ENCODE measurements at regions not wholly inside any gene's neighbourhood (a gene's known extent, or its start where the extent isn't known, plus 50 kb on each side); places are given as distances from the start of the nearest gene placed in this dataset.
"Not testable (repeated sequence)": the region's sequence is repeated elsewhere in the genome, so short reads cannot be mapped to it uniquely, and the experiment has no call there.

DNA sequence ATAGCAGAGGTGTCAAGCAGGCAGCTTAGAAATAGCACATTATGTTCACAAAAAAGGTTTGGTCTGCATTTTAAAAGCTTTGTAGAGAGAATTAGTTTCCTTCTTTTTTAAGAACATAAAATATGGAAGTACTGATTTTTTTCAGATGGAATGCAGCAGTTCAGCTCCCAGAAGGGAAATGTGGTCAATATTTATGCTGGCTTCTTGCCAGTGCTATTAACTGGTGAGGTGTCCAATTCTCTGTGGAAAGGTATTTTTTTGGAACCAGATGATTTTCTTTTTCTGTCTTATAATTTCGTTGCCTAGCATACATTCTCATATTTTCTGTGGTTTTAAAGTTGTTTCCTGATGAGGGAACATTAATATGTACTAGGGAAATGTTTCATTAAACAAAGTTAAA, 211.4 kb upstream of the ZNF385D start:
- H3K4me1 Mint-ChIP-seq, result no peaks in the 10 kb centered on the region
- H3K36me3 Mint-ChIP-seq, result no peaks in the 10 kb centered on the region
- no peak for DNase-seq
- no peak overlapping the region for H3K27ac Mint-ChIP-seq
- H3K4me3 Mint-ChIP-seq, result no peak overlapping the region
- peaks cover 16 to 48% (median 25%) of the 10 kb centered on the region in 6 donors for H3K9me3 Mint-ChIP-seq
- peaks cover 0 to 2% (median 2%) of the 10 kb centered on the region in 3 donors for H3K27me3 Mint-ChIP-seq (ENCODE audit: low read depth in 3 of 3)

DNA sequence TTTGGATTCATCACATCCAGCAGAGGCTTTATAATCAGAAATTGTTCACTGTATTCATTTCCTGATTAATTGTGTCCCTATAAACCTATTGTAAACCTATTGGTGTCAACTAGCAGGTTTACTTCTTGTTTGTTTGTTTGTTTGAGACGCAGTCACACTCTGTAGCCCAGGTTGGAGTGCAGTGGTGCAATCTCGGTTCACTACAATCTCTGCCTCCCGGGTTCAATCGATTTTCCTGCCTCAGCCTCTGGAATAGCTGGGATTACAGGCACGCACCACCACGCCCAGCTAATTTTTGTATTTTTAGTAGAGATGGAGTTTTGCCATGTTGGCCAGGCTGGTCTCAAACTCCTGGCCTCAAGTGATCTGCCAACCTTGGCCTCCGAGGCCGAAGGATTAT, 215.4 kb upstream of the ZNF385D start:
- not testable (repeated sequence) for DNase-seq; H3K36me3 Mint-ChIP-seq; H3K4me3 Mint-ChIP-seq; H3K27ac Mint-ChIP-seq; H3K27me3 Mint-ChIP-seq (ENCODE audit: low read depth in 3 of 3); H3K4me1 Mint-ChIP-seq
- peaks cover 9 to 47% (median 28%) of the 10 kb centered on the region in 6 donors for H3K9me3 Mint-ChIP-seq

DNA sequence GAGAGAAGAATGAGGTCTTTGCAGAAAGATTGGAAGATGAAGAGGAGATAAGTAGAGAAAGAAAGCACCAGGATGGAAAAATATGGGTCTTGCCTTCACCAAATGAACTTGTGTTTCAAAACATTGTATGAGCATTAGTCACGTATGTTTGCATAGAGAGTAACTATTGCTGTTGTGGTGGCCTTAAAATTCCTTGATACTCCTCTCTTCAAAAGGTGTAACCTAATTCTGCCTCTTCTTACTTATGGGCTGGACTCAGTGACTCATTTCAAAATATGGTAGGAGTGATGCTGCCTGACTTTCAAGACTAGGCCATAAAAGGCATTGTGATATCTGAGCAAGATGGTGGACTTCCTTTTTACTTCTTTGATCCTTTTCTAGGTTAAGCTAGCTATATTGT, 228.7 kb upstream of the ZNF385D start:
- peaks cover 2 to 30% (median 15%) of the 10 kb centered on the region in 6 donors for H3K9me3 Mint-ChIP-seq
- H3K27ac Mint-ChIP-seq, result no peak overlapping the region
- H3K4me3 Mint-ChIP-seq, result no peak overlapping the region
- no peaks in the 10 kb centered on the region for H3K27me3 Mint-ChIP-seq (ENCODE audit: low read depth in 3 of 3)
- H3K4me1 Mint-ChIP-seq, result no peaks in the 10 kb centered on the region
- no peak for DNase-seq
- no peaks in the 10 kb centered on the region for H3K36me3 Mint-ChIP-seq

DNA sequence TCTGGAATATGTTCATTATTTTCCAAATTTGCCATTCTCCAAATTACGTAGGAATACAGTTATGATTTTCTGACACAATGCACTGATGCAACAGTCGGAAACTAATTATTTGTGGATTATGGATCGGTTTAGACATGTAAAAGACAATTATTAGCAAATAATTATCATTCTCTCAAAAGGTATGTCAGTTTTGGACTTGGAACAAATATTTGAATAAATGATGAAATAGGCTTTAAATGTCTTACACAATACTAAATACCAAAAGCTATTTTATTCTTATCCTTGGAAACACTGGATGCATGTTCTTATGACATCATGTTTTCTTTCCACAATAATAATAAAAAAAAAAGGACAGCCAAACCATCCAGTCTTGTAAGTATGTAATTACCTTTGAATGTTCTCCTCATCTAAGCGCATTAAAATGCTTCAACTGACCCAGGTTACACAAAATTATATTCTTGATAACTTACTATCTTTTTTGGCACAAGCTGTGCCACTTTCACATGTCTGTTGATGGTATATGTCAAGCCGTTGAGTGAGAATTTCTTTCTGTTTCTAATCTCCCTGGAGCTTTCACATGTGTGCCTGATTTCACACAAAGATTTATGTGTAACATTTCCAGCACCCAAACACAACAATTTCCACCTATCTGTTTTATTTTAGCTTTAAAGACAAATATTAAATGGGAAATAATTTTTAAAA, 238.5 kb upstream of the ZNF385D start:
- no peaks in the 10 kb centered on the region for H3K27me3 Mint-ChIP-seq (ENCODE audit: low read depth in 3 of 3)
- H3K36me3 Mint-ChIP-seq, result no peaks in the 10 kb centered on the region
- H3K4me3 Mint-ChIP-seq, result no peak overlapping the region
- DNase-seq, result no peak
- no peaks in the 10 kb centered on the region for H3K4me1 Mint-ChIP-seq
- H3K27ac Mint-ChIP-seq, result no peak overlapping the region
- H3K9me3 Mint-ChIP-seq, result peaks cover 5 to 30% (median 12%) of the 10 kb centered on the region in 6 donors

DNA sequence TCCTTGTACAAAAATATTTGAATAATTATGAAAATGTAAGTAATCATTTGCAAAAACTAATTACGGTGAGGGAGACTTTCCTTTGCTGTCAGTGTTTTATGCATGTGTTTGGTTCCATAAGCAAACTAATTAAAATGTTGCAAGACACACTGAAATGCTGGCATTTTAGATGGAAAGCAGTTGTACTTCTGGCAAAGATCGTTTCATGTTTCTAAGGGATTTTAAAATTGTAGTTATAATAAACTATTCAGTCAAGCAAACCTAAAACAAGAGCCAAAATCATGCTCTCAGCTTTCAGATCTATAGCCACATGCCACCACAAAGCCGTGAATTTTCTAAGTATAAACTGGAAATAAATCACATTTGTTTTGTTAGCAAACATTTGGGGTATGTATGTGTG, 240.1 kb upstream of the ZNF385D start:
- no peak for DNase-seq
- H3K27ac Mint-ChIP-seq, result no peak overlapping the region
- no peaks in the 10 kb centered on the region for H3K36me3 Mint-ChIP-seq
- H3K4me1 Mint-ChIP-seq, result no peaks in the 10 kb centered on the region
- H3K4me3 Mint-ChIP-seq, result no peak overlapping the region
- no peaks in the 10 kb centered on the region for H3K27me3 Mint-ChIP-seq (ENCODE audit: low read depth in 3 of 3)
- H3K9me3 Mint-ChIP-seq, result peaks cover 6 to 34% (median 16%) of the 10 kb centered on the region in 6 donors

DNA sequence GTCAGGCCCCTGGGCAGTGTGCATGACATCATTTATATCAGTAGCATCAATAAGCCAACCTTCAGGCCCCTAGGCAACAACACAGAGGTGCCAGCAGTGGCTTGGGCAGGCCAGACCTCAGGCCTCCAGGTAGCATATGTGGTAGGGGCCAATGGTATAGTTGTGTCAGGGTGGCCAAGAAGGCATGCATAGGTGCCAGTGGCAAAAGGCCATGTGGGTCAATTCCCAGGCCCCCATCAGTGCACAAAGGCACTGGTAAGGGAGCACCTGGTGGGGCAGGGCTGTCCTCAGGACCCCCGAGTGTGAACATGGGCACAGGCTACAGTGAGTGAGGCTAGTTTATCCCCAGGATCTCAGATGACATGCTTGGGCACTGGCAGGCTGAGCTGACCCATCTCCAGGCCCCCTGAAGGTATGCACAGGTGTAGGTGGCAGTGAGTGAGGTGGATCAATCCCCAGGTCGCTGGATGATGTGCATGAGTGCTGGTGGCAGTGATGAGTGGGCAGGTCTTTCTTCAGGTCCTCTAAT, 244.1 kb upstream of the ZNF385D start:
- DNase-seq, result no peak
- Mint-ChIP-seq H3K4me1 (no peaks in the 10 kb centered on the region), H3K27me3 (ENCODE audit: low read depth in 3 of 3) (no peaks in the 10 kb centered on the region), H3K9me3 (peaks cover 9 to 43% (median 16%) of the 10 kb centered on the region in 6 donors), H3K4me3 (no peak overlapping the region), H3K27ac (no peak overlapping the region), H3K36me3 (no peaks in the 10 kb centered on the region)

DNA sequence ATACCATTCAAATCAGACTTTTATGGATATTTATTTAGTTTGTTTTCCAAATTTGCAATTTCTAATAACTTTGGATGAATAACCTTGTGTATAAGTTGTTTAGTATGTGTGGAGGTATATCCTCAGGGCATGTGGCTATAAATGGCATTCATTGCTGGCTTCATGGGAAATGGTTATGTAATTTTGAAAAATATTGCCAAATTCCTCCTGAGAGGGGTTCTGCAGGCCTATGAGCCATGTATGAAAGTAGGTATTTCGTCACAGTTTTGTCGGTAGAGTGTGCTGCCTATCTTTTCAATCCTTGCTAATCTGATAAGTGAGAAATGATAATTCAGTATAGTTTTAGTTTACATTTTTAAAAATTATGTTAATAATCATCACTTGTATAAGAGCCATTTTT, 256.4 kb upstream of the ZNF385D start:
- H3K36me3 Mint-ChIP-seq, result no peaks in the 10 kb centered on the region
- no peak overlapping the region for H3K4me3 Mint-ChIP-seq
- no peak overlapping the region for H3K27ac Mint-ChIP-seq
- DNase-seq, result no peak
- H3K9me3 Mint-ChIP-seq, result peaks cover 7 to 54% (median 28%) of the 10 kb centered on the region in 6 donors
- no peaks in the 10 kb centered on the region for H3K4me1 Mint-ChIP-seq
- H3K27me3 Mint-ChIP-seq (ENCODE audit: low read depth in 3 of 3), result no peaks in the 10 kb centered on the region

DNA sequence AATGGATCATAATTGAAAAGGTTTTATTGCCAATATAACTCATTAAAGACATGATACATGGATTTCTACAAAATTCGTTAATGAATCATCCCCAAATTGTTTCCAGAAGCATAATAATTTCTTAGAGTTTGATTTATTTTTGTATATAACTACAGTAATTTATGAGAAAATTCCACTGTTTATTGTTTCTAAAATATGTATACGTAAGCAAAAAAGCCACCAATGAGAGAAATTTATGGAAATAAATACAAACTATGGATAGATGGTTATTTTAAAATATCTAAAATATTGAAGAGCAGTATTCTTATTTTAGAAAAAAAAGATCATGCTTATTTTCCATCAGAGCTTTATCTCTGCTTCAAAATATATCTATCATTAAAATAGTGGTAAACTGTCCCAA, 260.0 kb upstream of the ZNF385D start:
- no peak overlapping the region for H3K27ac Mint-ChIP-seq
- H3K4me1 Mint-ChIP-seq, result no peaks in the 10 kb centered on the region
- H3K36me3 Mint-ChIP-seq, result no peaks in the 10 kb centered on the region
- no peaks in the 10 kb centered on the region for H3K27me3 Mint-ChIP-seq (ENCODE audit: low read depth in 3 of 3)
- no peak overlapping the region for H3K4me3 Mint-ChIP-seq
- H3K9me3 Mint-ChIP-seq, result peaks cover 3 to 33% (median 25%) of the 10 kb centered on the region in 6 donors
- DNase-seq, result no peak

DNA sequence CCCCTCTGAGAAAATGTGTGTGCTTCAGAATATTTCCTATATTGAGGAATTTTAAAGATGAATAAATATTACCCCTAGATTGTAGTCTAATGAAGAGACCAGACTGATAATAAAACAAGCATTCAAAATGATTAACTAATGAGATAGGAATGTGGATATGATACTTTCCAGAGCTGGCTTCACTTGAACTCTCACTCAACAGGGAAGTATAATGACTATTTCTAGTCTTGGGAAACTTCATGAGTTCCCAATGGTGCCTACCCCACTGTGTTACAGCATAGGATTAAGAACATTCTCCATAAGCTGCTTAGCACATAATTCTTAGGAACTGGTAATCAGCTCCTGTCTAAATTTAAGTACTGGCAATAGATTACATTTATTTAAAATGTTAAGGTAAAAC, 261.5 kb upstream of the ZNF385D start:
- H3K27ac Mint-ChIP-seq, result no peak overlapping the region
- H3K4me3 Mint-ChIP-seq, result no peak overlapping the region
- H3K36me3 Mint-ChIP-seq, result no peaks in the 10 kb centered on the region
- no peaks in the 10 kb centered on the region for H3K4me1 Mint-ChIP-seq
- no peaks in the 10 kb centered on the region for H3K27me3 Mint-ChIP-seq (ENCODE audit: low read depth in 3 of 3)
- DNase-seq, result no peak
- peaks cover 3 to 28% (median 18%) of the 10 kb centered on the region in 6 donors for H3K9me3 Mint-ChIP-seq

DNA sequence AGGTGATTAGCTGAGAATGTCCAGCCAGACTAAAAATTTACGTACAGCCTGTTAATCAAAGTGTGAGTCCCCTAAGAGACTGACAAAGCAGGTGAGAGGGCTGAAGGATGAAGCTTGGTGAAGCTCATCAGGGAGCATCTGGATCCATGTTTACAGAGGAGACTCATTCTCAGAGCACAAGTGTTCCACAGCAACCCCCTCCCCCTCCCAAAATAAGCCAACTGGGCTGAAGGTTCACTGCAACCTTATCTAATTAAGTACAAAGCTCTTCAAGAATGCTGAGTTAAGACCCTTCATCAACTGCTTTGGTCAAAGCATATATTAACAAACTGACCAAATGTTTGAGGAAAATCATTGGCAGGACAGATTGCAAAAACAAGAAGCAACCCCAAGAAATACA, 262.6 kb upstream of the ZNF385D start:
- no peak overlapping the region for H3K27ac Mint-ChIP-seq

DNA sequence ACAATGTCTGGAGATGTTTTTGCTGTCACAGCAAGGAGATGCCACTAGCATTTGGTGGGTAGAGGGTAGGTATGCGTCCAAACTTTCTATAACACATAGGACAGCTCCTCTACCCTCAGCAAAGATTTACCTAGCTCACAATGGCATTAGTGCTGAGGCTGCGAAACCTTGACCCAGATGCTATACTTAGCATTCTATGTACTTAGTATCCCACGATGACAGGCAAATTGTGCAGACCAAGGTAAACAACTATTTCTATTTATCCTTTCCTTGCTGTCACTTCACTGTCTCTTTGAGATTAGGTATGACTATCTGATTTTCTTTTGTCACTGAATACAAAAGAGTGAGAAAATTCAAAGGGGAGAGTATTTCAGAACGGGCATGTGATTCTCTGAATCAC, 265.2 kb upstream of the ZNF385D start:
- H3K27me3 Mint-ChIP-seq (ENCODE audit: low read depth in 3 of 3), result no peaks in the 10 kb centered on the region
- DNase-seq, result no peak
- no peaks in the 10 kb centered on the region for H3K4me1 Mint-ChIP-seq
- peaks cover 0 to 36% (median 9%) of the 10 kb centered on the region in 6 donors for H3K9me3 Mint-ChIP-seq
- H3K27ac Mint-ChIP-seq, result no peak overlapping the region
- no peaks in the 10 kb centered on the region for H3K36me3 Mint-ChIP-seq
- H3K4me3 Mint-ChIP-seq, result no peak overlapping the region

More for the DNA sequence above, 262.6 kb upstream of the ZNF385D start:
- Mint-ChIP-seq H3K9me3 (peaks cover 3 to 25% (median 14%) of the 10 kb centered on the region in 6 donors), H3K4me3 (no peak overlapping the region), H3K4me1 (no peaks in the 10 kb centered on the region), H3K27me3 (ENCODE audit: low read depth in 3 of 3) (no peaks in the 10 kb centered on the region), H3K36me3 (no peaks in the 10 kb centered on the region)
- no peak for DNase-seq

DNA sequence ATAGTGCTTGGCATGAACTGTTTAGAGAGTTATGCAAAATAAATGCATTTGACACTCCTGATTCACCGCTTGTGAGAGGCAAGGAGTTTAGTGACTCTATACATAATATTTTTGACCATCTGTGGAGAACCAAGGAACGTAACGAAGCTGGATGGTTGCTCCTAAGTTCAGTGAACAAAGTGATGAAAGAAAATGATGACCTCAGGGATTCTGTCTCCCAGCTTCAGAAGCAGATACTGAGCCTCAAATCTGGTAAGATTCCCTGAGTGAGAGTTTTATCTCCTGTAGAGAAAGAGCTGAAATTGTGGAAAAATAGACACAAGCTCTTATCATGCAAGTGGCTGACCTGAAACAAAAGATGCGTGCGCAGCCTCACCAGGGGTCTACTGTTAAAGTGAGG, 273.6 kb upstream of the ZNF385D start:
- H3K27me3 Mint-ChIP-seq (ENCODE audit: low read depth in 3 of 3); H3K36me3 Mint-ChIP-seq; H3K4me1 Mint-ChIP-seq; DNase-seq; H3K4me3 Mint-ChIP-seq; H3K27ac Mint-ChIP-seq: not testable (repeated sequence)
- H3K9me3 Mint-ChIP-seq, result peaks cover 3 to 61% (median 19%) of the 10 kb centered on the region in 6 donors

DNA sequence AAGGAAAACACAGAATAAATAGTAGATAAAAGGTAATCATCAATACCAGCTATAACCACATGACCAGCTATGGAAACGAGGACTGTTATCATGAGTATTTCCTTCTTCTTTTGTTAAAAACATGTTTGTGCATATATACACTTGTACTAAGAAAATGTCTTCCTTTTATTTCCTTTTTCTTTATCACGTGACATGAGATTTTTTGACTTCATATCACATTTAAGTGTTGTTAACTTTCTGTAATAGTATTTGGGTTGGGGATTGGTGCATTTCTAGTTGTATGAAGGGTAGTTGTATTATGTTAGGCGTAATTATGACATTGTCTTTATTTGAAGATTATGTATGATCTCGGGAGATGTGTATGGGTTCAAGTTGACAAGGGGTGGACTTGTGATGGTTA, 278.5 kb upstream of the ZNF385D start:
- H3K4me3 Mint-ChIP-seq, result no peak overlapping the region
- no peaks in the 10 kb centered on the region for H3K4me1 Mint-ChIP-seq
- H3K27me3 Mint-ChIP-seq (ENCODE audit: low read depth in 3 of 3), result peaks cover 0 to 5% (median 1%) of the 10 kb centered on the region in 3 donors
- no peak for DNase-seq
- H3K9me3 Mint-ChIP-seq, result peaks cover 16 to 63% (median 23%) of the 10 kb centered on the region in 6 donors
- H3K27ac Mint-ChIP-seq, result no peak overlapping the region
- no peaks in the 10 kb centered on the region for H3K36me3 Mint-ChIP-seq

DNA sequence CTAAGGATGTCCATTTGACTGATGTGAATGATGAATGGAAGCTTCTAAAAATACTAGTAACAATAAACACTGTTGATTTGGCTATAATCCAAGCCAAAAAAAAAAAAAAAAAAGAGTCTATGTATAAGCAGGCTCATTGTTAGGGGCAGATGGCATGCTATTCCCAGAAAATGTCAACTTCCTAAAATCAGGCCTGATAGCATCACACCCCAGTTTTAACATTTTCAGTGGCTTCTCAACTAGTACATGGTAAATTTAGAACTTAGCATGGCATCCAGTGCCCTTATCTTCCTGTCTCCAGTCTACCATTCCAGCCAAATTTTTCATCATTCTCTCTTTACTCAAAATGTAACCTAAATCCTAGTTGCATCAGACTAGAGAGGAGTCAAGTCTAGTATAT, 288.2 kb upstream of the ZNF385D start:
- Mint-ChIP-seq H3K36me3 (peaks cover 0 to 4% (median 0%) of the 10 kb centered on the region in 3 donors), H3K27me3 (ENCODE audit: low read depth in 3 of 3) (peaks cover 0 to 1% (median 0%) of the 10 kb centered on the region in 3 donors), H3K4me1 (no peaks in the 10 kb centered on the region), H3K4me3 (no peak overlapping the region), H3K27ac (no peak overlapping the region), H3K9me3 (peaks cover 0 to 37% (median 22%) of the 10 kb centered on the region in 6 donors)
- DNase-seq, result no peak

DNA sequence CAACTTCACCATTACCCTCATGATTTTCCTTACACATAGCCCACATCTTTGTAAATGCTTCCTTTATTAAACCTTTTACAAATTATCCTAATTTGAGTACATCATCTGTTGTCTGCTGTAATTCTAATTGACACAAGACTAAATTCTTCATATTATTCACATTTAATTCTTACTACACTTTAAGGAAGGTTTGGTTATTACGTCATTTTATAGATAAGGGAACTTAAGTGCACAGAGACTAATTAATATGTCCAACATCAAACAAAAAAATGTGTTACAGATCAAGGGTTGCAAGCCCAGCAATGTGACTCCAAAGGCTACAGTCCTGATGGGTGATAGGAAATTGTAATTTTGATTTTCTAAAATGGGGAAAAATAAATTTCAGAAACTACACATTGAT, 289.1 kb upstream of the ZNF385D start:
- Mint-ChIP-seq H3K4me3 (no peak overlapping the region), H3K27me3 (ENCODE audit: low read depth in 3 of 3) (peaks cover 0 to 1% (median 0%) of the 10 kb centered on the region in 3 donors), H3K4me1 (no peaks in the 10 kb centered on the region), H3K9me3 (peaks cover 3 to 44% (median 28%) of the 10 kb centered on the region in 6 donors), H3K36me3 (peaks cover 0 to 4% (median 0%) of the 10 kb centered on the region in 3 donors), H3K27ac (no peak overlapping the region)
- no peak for DNase-seq

All from immature natural killer cell (primary cell).